ENCODE measurements at regions not wholly inside any gene's neighbourhood (a gene's known extent, or its start where the extent isn't known, plus 50 kb on each side); places are given as distances from the start of the nearest gene placed in this dataset.

DNA sequence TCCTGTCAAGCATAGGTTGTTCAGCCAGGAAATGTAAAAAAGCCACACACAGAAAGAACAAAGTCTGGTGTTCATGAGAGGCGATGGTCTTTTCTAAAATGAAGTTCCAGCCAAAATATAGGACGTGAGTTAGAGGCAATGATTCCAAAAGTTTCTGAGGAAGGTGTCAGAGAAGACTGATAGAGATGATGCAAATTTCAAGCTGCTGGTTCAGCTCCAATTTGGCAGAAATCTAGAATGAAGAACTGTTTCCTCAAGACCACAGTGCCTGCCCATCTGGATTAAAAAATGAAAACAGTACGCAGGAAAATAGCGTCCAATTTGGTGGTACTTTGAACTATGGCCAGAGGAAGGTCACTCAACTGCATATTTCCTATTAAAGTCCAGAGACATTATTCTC is 672.9 kb downstream of the SQOR start:
- Histone ChIP-seq H3K4me1 (ENCODE audit: insufficient read depth, low read length) (no peaks in the 10 kb centered on the region), H3K4me2 (ENCODE audit: insufficient read depth, insufficient read length, low read length) (no peak overlapping the region), H2BK20ac (ENCODE audit: low read depth, low read length, poor library complexity, severe bottlenecking) (no peak overlapping the region), H2BK120ac (ENCODE audit: low read depth, low read length, poor library complexity, severe bottlenecking) (no peak overlapping the region), H2AFZ (ENCODE audit: low read length) (no peak overlapping the region), H2BK5ac (ENCODE audit: insufficient read length, low read length) (no peak overlapping the region), H2AK5ac (ENCODE audit: insufficient read length, low read length) (no peak overlapping the region), H2BK12ac (ENCODE audit: insufficient read length, low read depth, low read length) (no peak overlapping the region), H3T11ph (ENCODE audit: low read length) (no peak overlapping the region), H3K9me3 (ENCODE audit: control insufficient read depth, low read depth, low read length) (no peaks in the 10 kb centered on the region), H4K91ac (ENCODE audit: insufficient read length, low read depth, low read length) (no peak overlapping the region), H4K5ac (ENCODE audit: insufficient read length, low read depth, low read length) (no peak overlapping the region), H3K27ac (ENCODE audit: insufficient read length, low read depth, low read length) (no peak overlapping the region), H3K9ac (ENCODE audit: extremely low read depth, insufficient read length, low read length) (no peak overlapping the region), H3K14ac (ENCODE audit: insufficient read depth, low read length) (no peak overlapping the region), H3K27me3 (ENCODE audit: insufficient read depth, low read length) (no peaks in the 10 kb centered on the region), H3K23me2 (ENCODE audit: insufficient read length, low read depth, low read length, poor library complexity, severe bottlenecking) (no peaks in the 10 kb centered on the region), H3K79me2 (ENCODE audit: insufficient read depth, low read length) (no peaks in the 10 kb centered on the region), H3K56ac (ENCODE audit: insufficient read length, low read depth, low read length) (no peak overlapping the region), H3K79me1 (ENCODE audit: insufficient read depth, low read depth, low read length, poor library complexity, severe bottlenecking) (no peaks in the 10 kb centered on the region), H4K20me1 (ENCODE audit: control insufficient read depth, insufficient read depth, insufficient read length) (no peaks in the 10 kb centered on the region), H3K18ac (ENCODE audit: insufficient read length, low read depth, low read length) (no peak overlapping the region), H3K23ac (ENCODE audit: insufficient read length, low read depth, low read length) (no peak overlapping the region), H4K8ac (replicated peaks; ENCODE audit: insufficient read length, low read depth, low read length) (no peak overlapping the region), H3K4ac (ENCODE audit: low read depth, low read length) (no peak overlapping the region), H2BK15ac (ENCODE audit: low read depth, low read length) (no peak overlapping the region)
- H3K27ac Mint-ChIP-seq, result no peak overlapping the region
- no CpG with 5 or more reads among the region's 4 CpGs for WGBS (ENCODE audit: extremely low coverage, insufficient read length, low lambda C conversion rate)
- no peak overlapping the region for H3K4me3 Mint-ChIP-seq
- no peak for DNase-seq
- TF ChIP-seq, protein P1, sequence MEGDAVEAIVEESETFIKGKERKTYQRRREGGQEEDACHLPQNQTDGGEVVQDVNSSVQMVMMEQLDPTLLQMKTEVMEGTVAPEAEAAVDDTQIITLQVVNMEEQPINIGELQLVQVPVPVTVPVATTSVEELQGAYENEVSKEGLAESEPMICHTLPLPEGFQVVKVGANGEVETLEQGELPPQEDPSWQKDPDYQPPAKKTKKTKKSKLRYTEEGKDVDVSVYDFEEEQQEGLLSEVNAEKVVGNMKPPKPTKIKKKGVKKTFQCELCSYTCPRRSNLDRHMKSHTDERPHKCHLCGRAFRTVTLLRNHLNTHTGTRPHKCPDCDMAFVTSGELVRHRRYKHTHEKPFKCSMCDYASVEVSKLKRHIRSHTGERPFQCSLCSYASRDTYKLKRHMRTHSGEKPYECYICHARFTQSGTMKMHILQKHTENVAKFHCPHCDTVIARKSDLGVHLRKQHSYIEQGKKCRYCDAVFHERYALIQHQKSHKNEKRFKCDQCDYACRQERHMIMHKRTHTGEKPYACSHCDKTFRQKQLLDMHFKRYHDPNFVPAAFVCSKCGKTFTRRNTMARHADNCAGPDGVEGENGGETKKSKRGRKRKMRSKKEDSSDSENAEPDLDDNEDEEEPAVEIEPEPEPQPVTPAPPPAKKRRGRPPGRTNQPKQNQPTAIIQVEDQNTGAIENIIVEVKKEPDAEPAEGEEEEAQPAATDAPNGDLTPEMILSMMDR (conservative IDR thresholded peaks at IDR 0.05), result no peak
- H3K9me3 Mint-ChIP-seq, result no peaks in the 10 kb centered on the region
- peaks cover 0 to 1% of the 10 kb centered on the region in 2 experiments; a peak in 1 of 4 replicates for H3K4me1 Mint-ChIP-seq
- no peaks in the 10 kb centered on the region for H3K36me3 Mint-ChIP-seq (ENCODE audit: insufficient read depth in 1 of 3, low read depth in 3 of 3)
- no peaks in the 10 kb centered on the region; the same call in none of the 2 replicates for H3K27me3 Mint-ChIP-seq (ENCODE audit: low read depth)

Measured in H9 (cell line).